CD4-positive, alpha-beta T cell (primary cell): ENCODE measurements at regions not wholly inside any gene's neighbourhood (a gene's known extent, or its start where the extent isn't known, plus 50 kb on each side); places are given as distances from the start of the nearest gene placed in this dataset.

Source experiments
- ATAC-seq: fragments of 200-7000 bp; cut with Tn5 transposase; one replicate; pipeline ENCODE4 v1.10.0; 2022; ENCODE audit warnings: mild to moderate bottlenecking; ENCODE audit not compliant: poor library complexity
- CTCF ChIA-PET: fragments of 350-600 bp; sonication (Branson Sonifier 250); formaldehyde crosslinking; loops from one replicate; lab custom pipeline; 2021; ENCODE audit warnings: antibody characterized with exemption, inconsistent platforms; lab: Charles Lee
- POLR2A ChIA-PET: fragments of 350-600 bp; sonication (Branson Sonifier 250); formaldehyde crosslinking; loops from one replicate; lab custom pipeline; 2021; ENCODE audit warnings: antibody characterized with exemption, inconsistent platforms; lab: Charles Lee
- DNase-seq, 14 experiments: peaks; one replicate each; pipeline ENCODE4 v3.0.0-alpha.2; 2013 to 2020; ENCODE audit warnings: mixed read lengths in 2 of 14
- H3K27ac ChIP-seq, 2 donors: one replicate each; pipeline versions ENCODE4 v1.5.1 to v1.7.0; 2013; ENCODE audit warnings: low read length in 2 of 2, low read depth in 1 of 2, mild to moderate bottlenecking in 1 of 2
- H3K27me3 ChIP-seq, 2 experiments: 1 replicate in 1 of 2; 2 replicates in 1 of 2; pipeline versions ENCODE4 v1.6.1 to v1.7.0; 2013; ENCODE audit warnings: low read length in 2 of 2, control low read depth in 1 of 2, mild to moderate bottlenecking in 1 of 2, moderate library complexity in 1 of 2; ENCODE audit not compliant: insufficient read depth in 2 of 2, control insufficient read depth in 1 of 2
- H3K36me3 ChIP-seq: one replicate; pipeline ENCODE4 v1.6.1; 2013; ENCODE audit warnings: low read length, control low read depth; ENCODE audit not compliant: insufficient read depth
- H3K4me1 ChIP-seq: one replicate; pipeline ENCODE4 v1.6.1; 2013; ENCODE audit warnings: low read length, control low read depth; ENCODE audit not compliant: insufficient read depth
- H3K4me3 ChIP-seq: one replicate; pipeline ENCODE4 v1.5.1; 2013; ENCODE audit warnings: mild to moderate bottlenecking, low read length, moderate library complexity
- H3K9me3 ChIP-seq, 2 experiments: 1 replicate in 1 of 2; 2 replicates in 1 of 2; pipeline versions ENCODE4 v1.6.1 to v1.7.0; 2013; ENCODE audit warnings: low read length in 2 of 2, mild to moderate bottlenecking in 2 of 2, control low read depth in 1 of 2, moderate library complexity in 1 of 2; ENCODE audit not compliant: control insufficient read depth in 1 of 2, insufficient read depth in 1 of 2
- H3K27ac Mint-ChIP-seq: one replicate; pipeline ENCODE4 v1.8.0; 2020; ENCODE audit warnings: mixed read lengths
- H3K27me3 Mint-ChIP-seq: one replicate; pipeline ENCODE4 v1.8.0; 2021; ENCODE audit warnings: mixed read lengths
- H3K36me3 Mint-ChIP-seq: one replicate; pipeline ENCODE4 v1.8.0; 2021; ENCODE audit warnings: low read depth, mixed read lengths
- H3K4me1 Mint-ChIP-seq: one replicate; pipeline ENCODE4 v1.8.0; 2021; ENCODE audit warnings: low read depth, mixed read lengths
- H3K4me3 Mint-ChIP-seq: one replicate; pipeline ENCODE4 v1.8.0; 2020; ENCODE audit warnings: mild to moderate bottlenecking, mixed read lengths
- H3K9me3 Mint-ChIP-seq: one replicate; pipeline ENCODE4 v1.8.0; 2020; ENCODE audit warnings: mixed read lengths
- CTCF ChIP-seq: fragments of 200-600 bp; IDR thresholded peaks from one replicate; pipeline ENCODE4 v1.8.0; 2022; ENCODE audit warnings: antibody characterized with exemption, mild to moderate bottlenecking
- intact Hi-C, 2 experiments: fragments of 100-400 bp; cut with DNase I in 1 of 2; cut with micrococcal nuclease in 1 of 2; formaldehyde crosslinking; loops; one replicate each; pipeline versions ENCODE4 v1.15.1 to v1.9.0; 2023 to 2025; cut with DNase I, micrococcal nuclease

GRCh38 chr2:39923455-39923854, 144.4 kb upstream of the THUMPD2 start:
- ChIA-PET POLR2A (no interaction called here), CTCF (no interaction called here)
- Histone ChIP-seq H3K4me3 (no peak overlapping the region), H3K27me3 (no peaks in the 10 kb centered on the region), H3K36me3 (no peaks in the 10 kb centered on the region), H3K9me3 (no peaks in the 10 kb centered on the region), H3K4me1 (no peaks in the 10 kb centered on the region), H3K27ac (no peak overlapping the region)
- Mint-ChIP-seq H3K36me3 (no peaks in the 10 kb centered on the region), H3K9me3 (no peaks in the 10 kb centered on the region), H3K27me3 (no peaks in the 10 kb centered on the region), H3K4me1 (no peaks in the 10 kb centered on the region), H3K4me3 (no peak overlapping the region), H3K27ac (no peak overlapping the region)
- ATAC-seq (no peak), DNase-seq (no peak)
- TF ChIP-seq CTCF = no peak
- intact Hi-C loops = no loop called here

- no peaks in the 10 kb centered on the region for H3K9me3 ChIP-seq
- CTCF ChIA-PET = no interaction called here
- Mint-ChIP-seq H3K27me3 (no peaks in the 10 kb centered on the region), H3K9me3 (no peaks in the 10 kb centered on the region), H3K4me3 (no peak overlapping the region), H3K4me1 (no peaks in the 10 kb centered on the region), H3K27ac (no peak overlapping the region), H3K36me3 (no peaks in the 10 kb centered on the region)
- no peak for TF ChIP-seq CTCF
- DNase-seq (no peak), ATAC-seq (no peak)
- H3K4me3 ChIP-seq = no peak overlapping the region
- no peak overlapping the region for H3K27ac ChIP-seq
- POLR2A ChIA-PET = no interaction called here
- no peaks in the 10 kb centered on the region for H3K36me3 ChIP-seq
- H3K27me3 ChIP-seq = no peaks in the 10 kb centered on the region
- H3K4me1 ChIP-seq = no peaks in the 10 kb centered on the region
- intact Hi-C loops = no loop called here
Measured at GRCh38 chr2:39922679-39923405, 143.8 kb upstream of the THUMPD2 start.

DNA sequence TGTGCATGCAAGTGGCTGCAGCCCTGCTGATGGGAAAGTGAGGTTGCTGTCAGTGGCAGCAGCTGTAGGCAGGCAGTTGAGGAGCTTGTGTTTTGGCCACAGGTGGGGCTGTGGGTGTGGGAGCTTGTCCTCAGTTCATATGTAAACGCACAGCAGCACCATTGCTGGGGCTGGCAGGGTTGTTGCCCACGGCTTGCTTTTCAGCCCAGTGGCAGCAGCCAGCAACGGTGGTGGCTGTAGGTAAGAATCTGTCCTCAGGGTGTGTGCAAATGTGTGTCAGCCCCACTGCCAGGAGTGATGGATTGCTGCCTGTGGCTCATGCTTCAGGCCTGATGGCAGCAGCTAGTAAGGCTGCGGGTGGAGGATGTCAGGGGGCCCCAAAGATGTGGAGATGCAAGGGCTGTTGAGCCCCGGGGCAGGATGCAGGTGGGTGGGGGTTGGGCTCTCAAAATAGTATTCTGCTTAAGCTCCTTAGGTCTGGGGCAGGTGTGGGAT, 141.3 kb upstream of the THUMPD2 start:
- no peak overlapping the region for H3K27ac ChIP-seq
- no peak for TF ChIP-seq CTCF
- Mint-ChIP-seq H3K4me3 (no peak overlapping the region), H3K4me1 (no peaks in the 10 kb centered on the region), H3K36me3 (no peaks in the 10 kb centered on the region), H3K27ac (no peak overlapping the region), H3K27me3 (no peaks in the 10 kb centered on the region), H3K9me3 (no peaks in the 10 kb centered on the region)
- no peaks in the 10 kb centered on the region for H3K4me1 ChIP-seq
- POLR2A ChIA-PET = no interaction called here
- no peaks in the 10 kb centered on the region for H3K9me3 ChIP-seq
- H3K4me3 ChIP-seq = no peak overlapping the region
- no peaks in the 10 kb centered on the region for H3K36me3 ChIP-seq
- no peak for ATAC-seq
- intact Hi-C loops = no loop called here
- CTCF ChIA-PET = no interaction called here
- no peak for DNase-seq
- no peaks in the 10 kb centered on the region for H3K27me3 ChIP-seq
